H9 (cell line): ENCODE measurements at regions not wholly inside any gene's neighbourhood (a gene's known extent, or its start where the extent isn't known, plus 50 kb on each side); places are given as distances from the start of the nearest gene placed in this dataset.

Source experiments
- DNase-seq: peaks from one replicate; pipeline ENCODE4 v3.0.0-alpha.2; 2017
- H2AFZ ChIP-seq: one replicate; pipeline ENCODE4 v1.6.1; 2013; ENCODE audit warnings: mild to moderate bottlenecking, low read length, control low read depth, moderate library complexity
- H2AK5ac ChIP-seq: 2 replicates; pipeline ENCODE4 v1.6.1; 2013; ENCODE audit warnings: low read length, control low read depth, mixed read lengths; ENCODE audit not compliant: insufficient read length
- H2BK120ac ChIP-seq: one replicate; pipeline ENCODE4 v1.6.1; 2013; ENCODE audit warnings: low read depth, mild to moderate bottlenecking, low read length, control low read depth, inconsistent platforms; ENCODE audit not compliant: poor library complexity, severe bottlenecking
- H2BK12ac ChIP-seq: 2 replicates; pipeline ENCODE4 v1.6.1; 2013; ENCODE audit warnings: low read length, control low read depth, mixed read lengths, low read depth; ENCODE audit not compliant: insufficient read length
- H2BK15ac ChIP-seq: 2 replicates; pipeline ENCODE4 v1.6.1; 2013; ENCODE audit warnings: low read depth, low read length, control low read depth
- H2BK20ac ChIP-seq: one replicate; pipeline ENCODE4 v1.6.1; 2013; ENCODE audit warnings: low read depth, mild to moderate bottlenecking, low read length, control low read depth, inconsistent platforms; ENCODE audit not compliant: poor library complexity, severe bottlenecking
- H2BK5ac ChIP-seq: 2 replicates; pipeline ENCODE4 v1.6.1; 2013; ENCODE audit warnings: low read length, control low read depth, mixed read lengths; ENCODE audit not compliant: insufficient read length
- H3K14ac ChIP-seq: 2 replicates; pipeline ENCODE4 v1.6.1; 2013; ENCODE audit warnings: low read length, control low read depth; ENCODE audit not compliant: insufficient read depth
- H3K18ac ChIP-seq: 2 replicates; pipeline ENCODE4 v1.6.1; 2013; ENCODE audit warnings: low read depth, mild to moderate bottlenecking, mixed read lengths, low read length, control low read depth; ENCODE audit not compliant: insufficient read length
- H3K23ac ChIP-seq: 2 replicates; pipeline ENCODE4 v1.6.1; 2013; ENCODE audit warnings: low read length, control low read depth, mixed read lengths, low read depth; ENCODE audit not compliant: insufficient read length
- H3K23me2 ChIP-seq: 2 replicates; pipeline ENCODE4 v1.6.1; 2013; ENCODE audit warnings: low read depth, mild to moderate bottlenecking, mixed read lengths, low read length, control low read depth; ENCODE audit not compliant: insufficient read length, poor library complexity, severe bottlenecking
- H3K27ac ChIP-seq: 2 replicates; pipeline ENCODE4 v1.5.1; 2013; ENCODE audit warnings: low read length, control low read depth, mixed read lengths, low read depth; ENCODE audit not compliant: insufficient read length
- H3K27me3 ChIP-seq: 2 replicates; pipeline ENCODE4 v1.6.1; 2013; ENCODE audit warnings: low read length, control low read depth, inconsistent platforms; ENCODE audit not compliant: insufficient read depth
- H3K4ac ChIP-seq: 2 replicates; pipeline ENCODE4 v1.6.1; 2013; ENCODE audit warnings: low read depth, mild to moderate bottlenecking, control low read depth, inconsistent platforms, low read length, moderate library complexity
- H3K4me1 ChIP-seq: 2 replicates; pipeline ENCODE4 v1.6.1; 2013; ENCODE audit warnings: low read length, control low read depth, inconsistent platforms; ENCODE audit not compliant: insufficient read depth
- H3K4me2 ChIP-seq: 2 replicates; pipeline ENCODE4 v1.6.1; 2013; ENCODE audit warnings: low read length, control low read depth, mixed read lengths; ENCODE audit not compliant: insufficient read length, insufficient read depth
- H3K56ac ChIP-seq: 2 replicates; pipeline ENCODE4 v1.6.1; 2013; ENCODE audit warnings: low read depth, mild to moderate bottlenecking, mixed read lengths, low read length, control low read depth; ENCODE audit not compliant: insufficient read length
- H3K79me1 ChIP-seq: 2 replicates; pipeline ENCODE4 v1.6.1; 2013; ENCODE audit warnings: low read depth, mild to moderate bottlenecking, moderate library complexity, low read length, control low read depth, inconsistent platforms; ENCODE audit not compliant: insufficient read depth, poor library complexity, severe bottlenecking
- H3K79me2 ChIP-seq: 2 replicates; pipeline ENCODE4 v1.6.1; 2013; ENCODE audit warnings: low read length, control low read depth, inconsistent platforms; ENCODE audit not compliant: insufficient read depth
- H3K9ac ChIP-seq: 2 replicates; pipeline ENCODE4 v1.6.1; 2013; ENCODE audit warnings: low read length, control low read depth, mixed read lengths; ENCODE audit not compliant: insufficient read length; ENCODE audit errors: extremely low read depth
- H3K9me3 ChIP-seq: one replicate; pipeline ENCODE4 v1.6.1; 2013; ENCODE audit warnings: low read depth, low read length, inconsistent platforms; ENCODE audit not compliant: control insufficient read depth
- H3T11ph ChIP-seq: one replicate; pipeline ENCODE4 v1.6.1; 2013; ENCODE audit warnings: mild to moderate bottlenecking, low read length, control low read depth, inconsistent platforms
- H4K20me1 ChIP-seq: one replicate; pipeline ENCODE4 v1.6.1; 2013; ENCODE audit not compliant: control insufficient read depth, insufficient read length, insufficient read depth
- H4K5ac ChIP-seq: 2 replicates; pipeline ENCODE4 v1.6.1; 2013; ENCODE audit warnings: low read depth, mild to moderate bottlenecking, mixed read lengths, low read length, control low read depth; ENCODE audit not compliant: insufficient read length
- H4K8ac ChIP-seq: replicated peaks from 2 replicates; pipeline ENCODE4 v1.6.1; 2013; ENCODE audit warnings: low read length, control low read depth, mixed read lengths, low read depth; ENCODE audit not compliant: insufficient read length
- H4K91ac ChIP-seq: 2 replicates; pipeline ENCODE4 v1.6.1; 2013; ENCODE audit warnings: low read depth, mild to moderate bottlenecking, moderate library complexity, mixed read lengths, low read length, control low read depth; ENCODE audit not compliant: insufficient read length
- H3K27ac Mint-ChIP-seq, 3 experiments: 2 replicates in 2 of 3; 3 replicates in 1 of 3; pipeline ENCODE4 v1.8.0; 2020 to 2021; ENCODE audit warnings: mixed read lengths in 3 of 3, mild to moderate bottlenecking in 1 of 3, moderate library complexity in 1 of 3
- H3K27me3 Mint-ChIP-seq: 2 replicates; pipeline ENCODE4 v1.8.0; 2021; ENCODE audit warnings: low read depth, mild to moderate bottlenecking, moderate library complexity, mixed read lengths
- H3K36me3 Mint-ChIP-seq, 3 experiments: 2 replicates in 2 of 3; 3 replicates in 1 of 3; pipeline ENCODE4 v1.8.0; 2020 to 2021; ENCODE audit warnings: low read depth in 3 of 3, mixed read lengths in 3 of 3; ENCODE audit not compliant: insufficient read depth in 1 of 3
- H3K4me1 Mint-ChIP-seq, 2 experiments: 2 replicates each; pipeline ENCODE4 v1.8.0; 2020; ENCODE audit warnings: mixed read lengths in 2 of 2
- H3K4me3 Mint-ChIP-seq, 2 experiments: 2 replicates in 1 of 2; 3 replicates in 1 of 2; pipeline ENCODE4 v1.8.0; 2020 to 2021; ENCODE audit warnings: mild to moderate bottlenecking in 2 of 2, mixed read lengths in 2 of 2, moderate library complexity in 1 of 2
- H3K9me3 Mint-ChIP-seq, 2 experiments: 2 replicates in 1 of 2; 3 replicates in 1 of 2; pipeline ENCODE4 v1.8.0; 2020; ENCODE audit warnings: mild to moderate bottlenecking in 2 of 2, mixed read lengths in 2 of 2, moderate library complexity in 1 of 2
- WGBS: extraction: QIAGEN DNeasy Blood & Tissue Kit; methylation state at CpG from one replicate; pipeline ENCODE4 v1.1.7; 2013; ENCODE audit warnings: missing lambda C conversion rate, low lambda C conversion rate, mixed read lengths; ENCODE audit not compliant: insufficient read length; ENCODE audit errors: extremely low coverage; 5-methylcytosine and 5-hydroxymethylcytosine counted together
- TF ChIP-seq, protein P1 (sequence below): fragments of 200-600 bp; sonication (generic); conservative IDR thresholded peaks from 3 replicates; pipeline ENCODE4 v1.8.0; 2021; ENCODE audit warnings: antibody characterized with exemption, mild to moderate bottlenecking

DNA sequence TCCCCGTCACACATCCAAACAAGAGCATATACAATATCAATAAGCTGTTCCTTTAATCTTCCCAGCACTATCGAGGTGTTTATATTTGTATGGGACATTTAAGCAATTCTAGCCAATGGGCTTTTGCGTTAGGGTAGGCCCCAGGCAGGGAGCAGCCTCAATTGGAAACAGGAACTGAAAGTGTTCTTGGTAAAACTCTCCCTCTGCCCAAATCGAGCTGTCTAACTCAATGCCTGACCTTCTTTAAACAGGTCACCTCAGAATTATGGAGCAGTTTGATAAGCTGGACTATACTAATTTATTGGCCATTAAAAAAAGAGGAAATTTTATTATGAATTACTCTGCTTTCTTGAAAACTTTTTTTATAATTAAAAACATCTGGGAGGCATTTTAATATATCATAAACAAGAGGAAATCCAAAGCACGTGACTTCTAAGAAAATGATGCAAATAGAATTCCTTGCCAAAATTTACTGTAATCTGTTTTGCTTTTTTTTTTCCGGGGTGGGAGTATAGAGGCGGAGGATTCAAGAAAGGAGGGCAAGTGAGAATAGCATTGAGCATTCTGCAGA, 498.1 kb downstream of the LMO4 start:
- Histone ChIP-seq H4K5ac (no peak overlapping the region), H2AFZ (no peak overlapping the region), H4K91ac (no peak overlapping the region), H3K4me1 (no peaks in the 10 kb centered on the region), H4K8ac (no peak overlapping the region), H2BK20ac (no peak overlapping the region), H2AK5ac (no peak overlapping the region), H2BK12ac (no peak overlapping the region), H3K23me2 (no peaks in the 10 kb centered on the region), H3K27me3 (no peaks in the 10 kb centered on the region), H3K23ac (no peak overlapping the region), H4K20me1 (no peaks in the 10 kb centered on the region), H3K79me2 (no peaks in the 10 kb centered on the region), H3K56ac (no peak overlapping the region), H3T11ph (no peak overlapping the region), H3K4me2 (no peak overlapping the region), H3K14ac (no peak overlapping the region), H3K27ac (no peak overlapping the region), H3K79me1 (no peaks in the 10 kb centered on the region), H3K9ac (no peak overlapping the region), H3K4ac (no peak overlapping the region), H3K9me3 (no peaks in the 10 kb centered on the region), H2BK15ac (no peak overlapping the region), H2BK5ac (no peak overlapping the region), H3K18ac (no peak overlapping the region), H2BK120ac (no peak overlapping the region)
- no CpG with 5 or more reads among the region's 7 CpGs for WGBS
- Mint-ChIP-seq H3K36me3 (no peaks in the 10 kb centered on the region), H3K4me3 (no peak overlapping the region), H3K27ac (no peak overlapping the region), H3K9me3 (no peaks in the 10 kb centered on the region; a peak in 1 of 5 replicates), H3K4me1 (peaks cover 0 to 2% of the 10 kb centered on the region in 2 experiments; a peak in 2 of 4 replicates), H3K27me3 (no peaks in the 10 kb centered on the region)
- TF ChIP-seq, protein P1, sequence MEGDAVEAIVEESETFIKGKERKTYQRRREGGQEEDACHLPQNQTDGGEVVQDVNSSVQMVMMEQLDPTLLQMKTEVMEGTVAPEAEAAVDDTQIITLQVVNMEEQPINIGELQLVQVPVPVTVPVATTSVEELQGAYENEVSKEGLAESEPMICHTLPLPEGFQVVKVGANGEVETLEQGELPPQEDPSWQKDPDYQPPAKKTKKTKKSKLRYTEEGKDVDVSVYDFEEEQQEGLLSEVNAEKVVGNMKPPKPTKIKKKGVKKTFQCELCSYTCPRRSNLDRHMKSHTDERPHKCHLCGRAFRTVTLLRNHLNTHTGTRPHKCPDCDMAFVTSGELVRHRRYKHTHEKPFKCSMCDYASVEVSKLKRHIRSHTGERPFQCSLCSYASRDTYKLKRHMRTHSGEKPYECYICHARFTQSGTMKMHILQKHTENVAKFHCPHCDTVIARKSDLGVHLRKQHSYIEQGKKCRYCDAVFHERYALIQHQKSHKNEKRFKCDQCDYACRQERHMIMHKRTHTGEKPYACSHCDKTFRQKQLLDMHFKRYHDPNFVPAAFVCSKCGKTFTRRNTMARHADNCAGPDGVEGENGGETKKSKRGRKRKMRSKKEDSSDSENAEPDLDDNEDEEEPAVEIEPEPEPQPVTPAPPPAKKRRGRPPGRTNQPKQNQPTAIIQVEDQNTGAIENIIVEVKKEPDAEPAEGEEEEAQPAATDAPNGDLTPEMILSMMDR: no peak
- no peak for DNase-seq
